Stimulated activated naive B cell treated with anti-CD40 and anti-IgM and Interleukin-4, amounts not matched to agents 10 μg/mL and 1 μg/mL and 100 μg/mL, for 72 hours (primary cell): ENCODE measurements at regions not wholly inside any gene's neighbourhood (a gene's known extent, or its start where the extent isn't known, plus 50 kb on each side); places are given as distances from the start of the nearest gene placed in this dataset.

Experiments
- ATAC-seq, 2 donors: fragments of 150-1000 bp; cut with Tn5 transposase; replicated peaks; 2 replicates each; pipeline ENCODE4 v1.10.0; 2021; ENCODE audit warnings: moderate library complexity in 1 of 2
- DNase-seq: peaks from one replicate; pipeline ENCODE4 v3.0.0; 2021
- H3K27ac Mint-ChIP-seq: one replicate; pipeline ENCODE4 v1.8.0; 2022; ENCODE audit warnings: mild to moderate bottlenecking, mixed read lengths
- H3K27me3 Mint-ChIP-seq, 2 donors: one replicate each; pipeline ENCODE4 v1.8.0; 2022; ENCODE audit warnings: mixed read lengths in 2 of 2
- H3K36me3 Mint-ChIP-seq, 2 donors: one replicate each; pipeline ENCODE4 v1.8.0; 2022; ENCODE audit warnings: mixed read lengths in 2 of 2, mild to moderate bottlenecking in 1 of 2
- H3K4me1 Mint-ChIP-seq, 2 donors: one replicate each; pipeline ENCODE4 v1.8.0; 2022; ENCODE audit warnings: mixed read lengths in 2 of 2, mild to moderate bottlenecking in 1 of 2
- H3K4me3 Mint-ChIP-seq, 2 donors: one replicate each; pipeline ENCODE4 v1.8.0; 2022; ENCODE audit warnings: mild to moderate bottlenecking in 2 of 2, mixed read lengths in 2 of 2, moderate library complexity in 1 of 2
- H3K9me3 Mint-ChIP-seq, 2 donors: one replicate each; pipeline ENCODE4 v1.8.0; 2022; ENCODE audit warnings: mixed read lengths in 2 of 2, mild to moderate bottlenecking in 1 of 2

DNA sequence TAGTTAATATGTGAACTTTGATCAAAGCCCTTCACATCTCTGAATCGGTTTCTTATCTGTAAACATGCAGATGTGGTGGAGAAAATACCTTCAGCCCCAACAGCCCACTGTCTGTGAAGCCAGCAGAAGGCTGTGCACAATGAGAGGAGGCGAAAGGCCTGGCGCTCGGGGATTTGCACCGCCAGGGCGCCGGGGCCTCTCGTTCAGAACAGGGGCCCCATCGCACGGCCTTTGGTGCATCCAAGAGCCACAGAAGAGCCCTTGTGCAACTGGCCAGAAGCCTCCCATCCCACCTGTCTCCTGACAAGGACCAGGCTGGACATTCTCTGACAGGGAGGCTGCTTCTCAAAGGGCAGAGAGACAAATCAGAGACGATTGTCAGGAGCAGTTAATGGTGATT lies 407.2 kb upstream of the MYT1L start:
- Mint-ChIP-seq H3K27ac (no peak overlapping the region), H3K4me3 (no peak overlapping the region), H3K36me3 (peaks cover 0 to 5% of the 10 kb centered on the region in 2 donors), H3K4me1 (no peaks in the 10 kb centered on the region), H3K9me3 (peaks cover 10 to 12% of the 10 kb centered on the region in 2 donors), H3K27me3 (peaks cover 7 to 20% of the 10 kb centered on the region in 2 donors)
- no peak for DNase-seq
- ATAC-seq, result no peak

DNA sequence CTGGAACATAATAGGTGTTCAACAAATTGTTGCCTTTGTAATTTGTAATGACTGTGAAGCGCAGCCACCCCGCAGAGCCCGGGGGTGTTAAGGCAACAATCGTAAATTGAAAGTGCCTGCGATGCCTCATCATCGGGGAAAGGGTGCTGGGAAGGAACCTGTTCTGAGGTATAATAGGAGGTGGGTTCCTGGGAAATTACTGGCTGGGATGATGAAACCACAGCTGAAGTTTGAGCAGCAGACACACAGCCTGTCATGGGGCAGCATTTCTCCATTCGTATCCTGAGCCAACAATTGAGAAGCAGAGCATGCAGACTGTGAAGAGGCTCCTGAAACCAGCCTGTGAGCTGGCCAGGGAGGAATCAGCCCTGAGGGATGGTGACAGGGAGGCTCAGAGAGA lies 404.0 kb upstream of the MYT1L start:
- DNase-seq (no peak), ATAC-seq (no peak)
- H3K9me3 Mint-ChIP-seq, result peaks cover 4 to 5% of the 10 kb centered on the region in 2 donors
- no peak overlapping the region for H3K27ac Mint-ChIP-seq
- no peak overlapping the region for H3K4me3 Mint-ChIP-seq
- H3K27me3 Mint-ChIP-seq, result peaks cover 7 to 15% of the 10 kb centered on the region in 2 donors
- peaks cover 0 to under 1% of the 10 kb centered on the region in 2 donors for H3K36me3 Mint-ChIP-seq
- H3K4me1 Mint-ChIP-seq, result no peaks in the 10 kb centered on the region

DNA sequence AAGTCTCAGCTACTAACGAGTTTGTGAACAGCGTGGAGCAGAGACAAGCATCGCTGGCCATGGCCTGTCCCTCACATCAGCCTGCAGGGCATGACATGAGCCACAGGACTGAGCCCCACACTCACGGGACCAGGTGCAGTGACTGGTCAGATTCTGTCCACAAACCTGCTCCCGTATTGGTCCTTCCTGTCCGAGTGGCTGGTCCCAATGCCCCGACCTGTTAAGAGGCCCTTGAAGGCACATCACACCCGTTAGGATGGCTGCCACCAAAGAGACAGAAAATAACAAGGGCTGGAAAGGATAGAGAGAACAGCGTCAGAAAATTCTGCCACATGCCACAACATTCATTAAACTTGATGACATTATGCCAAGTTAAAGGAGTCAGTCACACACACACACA lies 403.2 kb upstream of the MYT1L start:
- ATAC-seq, result peak in 1 of 2 donors; percentile 11

DNA sequence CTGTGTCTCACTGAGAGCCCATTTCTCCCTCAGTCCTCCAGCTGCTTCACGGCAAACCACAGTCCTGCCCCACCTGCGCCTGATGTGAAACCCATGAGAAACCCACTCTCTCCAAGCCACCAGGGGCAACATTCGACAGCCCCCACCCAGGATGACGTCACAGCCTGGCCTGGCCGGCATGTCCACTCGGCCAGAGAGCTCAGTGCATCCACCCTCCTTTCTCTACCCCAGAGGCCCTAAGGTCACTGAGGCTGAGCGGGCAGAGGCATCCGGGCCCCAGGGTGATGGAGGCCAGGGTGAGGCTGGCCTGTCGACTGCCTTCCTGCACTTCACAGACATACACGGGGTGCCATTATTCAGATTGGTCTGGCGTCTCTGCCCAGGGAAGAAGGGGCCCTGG lies 402.7 kb upstream of the MYT1L start:
- Mint-ChIP-seq H3K4me3 (no peak overlapping the region), H3K27me3 (peaks cover 7 to 11% of the 10 kb centered on the region in 2 donors), H3K36me3 (no peaks in the 10 kb centered on the region), H3K4me1 (no peaks in the 10 kb centered on the region), H3K9me3 (no peaks in the 10 kb centered on the region), H3K27ac (no peak overlapping the region)
- DNase-seq, result no peak
- ATAC-seq, result no peak

More for the DNA sequence above, 403.2 kb upstream of the MYT1L start:
- peaks cover 7 to 11% of the 10 kb centered on the region in 2 donors for H3K27me3 Mint-ChIP-seq
- no peaks in the 10 kb centered on the region for H3K4me1 Mint-ChIP-seq
- no peak for DNase-seq
- no peaks in the 10 kb centered on the region for H3K9me3 Mint-ChIP-seq
- no peak overlapping the region for H3K27ac Mint-ChIP-seq
- H3K36me3 Mint-ChIP-seq, result no peaks in the 10 kb centered on the region
- no peak overlapping the region for H3K4me3 Mint-ChIP-seq

DNA sequence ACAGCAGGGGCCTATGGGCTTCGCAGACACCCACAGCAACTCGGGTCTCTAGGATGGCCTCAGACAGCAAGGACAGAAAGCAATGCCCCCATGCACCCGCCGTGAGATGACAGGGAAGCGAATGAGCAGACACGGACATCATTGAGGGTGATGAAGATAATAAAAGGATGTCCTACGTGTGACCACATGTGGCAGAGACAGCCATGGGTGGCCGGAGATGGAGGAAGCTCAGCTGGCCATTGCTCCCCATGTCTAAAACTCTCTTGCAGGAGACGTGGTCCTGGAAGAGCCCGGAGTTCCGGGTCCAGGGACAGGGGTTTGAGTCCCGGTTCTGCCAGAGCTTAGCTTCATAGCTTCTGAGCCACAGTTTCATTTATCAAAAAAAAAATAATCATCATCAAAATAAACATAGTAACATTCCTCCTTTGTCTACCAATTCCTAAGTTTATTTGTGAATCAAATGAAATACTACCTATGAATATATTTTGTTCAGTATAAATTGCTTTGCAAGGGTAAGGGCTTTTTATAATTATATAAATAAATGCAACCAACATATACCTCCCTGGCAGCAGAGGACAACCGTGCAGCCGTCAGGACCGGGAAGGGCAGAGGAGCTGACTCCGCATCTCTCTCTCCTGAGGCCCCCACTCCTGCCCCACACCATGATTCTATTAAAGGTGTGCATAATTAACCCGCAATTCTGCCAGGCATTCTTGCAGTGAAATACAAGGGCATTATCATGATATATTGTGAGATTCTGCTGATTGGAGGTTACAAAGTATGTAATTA lies 401.4 kb upstream of the MYT1L start:
- H3K4me1 Mint-ChIP-seq, result no peaks in the 10 kb centered on the region
- no peak overlapping the region for H3K27ac Mint-ChIP-seq
- DNase-seq (no peak), ATAC-seq (no peak)
- peaks cover 7 to 18% of the 10 kb centered on the region in 2 donors for H3K27me3 Mint-ChIP-seq
- no peaks in the 10 kb centered on the region for H3K36me3 Mint-ChIP-seq
- H3K4me3 Mint-ChIP-seq, result no peak overlapping the region
- H3K9me3 Mint-ChIP-seq, result no peaks in the 10 kb centered on the region

DNA sequence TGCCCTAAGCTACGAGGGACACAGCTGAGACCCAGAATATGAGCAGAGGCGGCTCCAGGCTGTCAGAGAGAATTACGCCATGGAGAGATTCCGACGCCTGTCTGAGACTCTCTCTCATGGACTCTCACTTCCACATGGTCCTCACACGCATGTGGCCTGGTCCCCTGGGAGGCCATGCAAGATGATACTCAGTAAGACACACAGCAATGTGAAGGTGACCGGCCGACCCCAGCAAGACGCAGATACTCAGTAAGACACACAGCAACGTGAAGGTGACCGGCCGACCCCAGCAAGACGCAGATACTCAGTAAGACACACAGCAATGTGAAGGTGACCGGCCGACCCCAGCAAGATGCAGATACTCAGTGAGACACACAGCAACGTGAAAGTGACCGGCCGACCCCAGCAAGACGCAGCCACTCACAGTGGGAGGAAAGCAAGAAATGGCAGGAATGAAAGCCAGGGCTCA lies 400.8 kb upstream of the MYT1L start:
- H3K9me3 Mint-ChIP-seq, result no peaks in the 10 kb centered on the region
- H3K27ac Mint-ChIP-seq, result no peak overlapping the region
- H3K4me3 Mint-ChIP-seq, result no peak overlapping the region
- H3K27me3 Mint-ChIP-seq, result peaks cover 7 to 18% of the 10 kb centered on the region in 2 donors
- H3K4me1 Mint-ChIP-seq, result no peaks in the 10 kb centered on the region
- ATAC-seq, result no peak
- no peak for DNase-seq
- H3K36me3 Mint-ChIP-seq, result no peaks in the 10 kb centered on the region

DNA sequence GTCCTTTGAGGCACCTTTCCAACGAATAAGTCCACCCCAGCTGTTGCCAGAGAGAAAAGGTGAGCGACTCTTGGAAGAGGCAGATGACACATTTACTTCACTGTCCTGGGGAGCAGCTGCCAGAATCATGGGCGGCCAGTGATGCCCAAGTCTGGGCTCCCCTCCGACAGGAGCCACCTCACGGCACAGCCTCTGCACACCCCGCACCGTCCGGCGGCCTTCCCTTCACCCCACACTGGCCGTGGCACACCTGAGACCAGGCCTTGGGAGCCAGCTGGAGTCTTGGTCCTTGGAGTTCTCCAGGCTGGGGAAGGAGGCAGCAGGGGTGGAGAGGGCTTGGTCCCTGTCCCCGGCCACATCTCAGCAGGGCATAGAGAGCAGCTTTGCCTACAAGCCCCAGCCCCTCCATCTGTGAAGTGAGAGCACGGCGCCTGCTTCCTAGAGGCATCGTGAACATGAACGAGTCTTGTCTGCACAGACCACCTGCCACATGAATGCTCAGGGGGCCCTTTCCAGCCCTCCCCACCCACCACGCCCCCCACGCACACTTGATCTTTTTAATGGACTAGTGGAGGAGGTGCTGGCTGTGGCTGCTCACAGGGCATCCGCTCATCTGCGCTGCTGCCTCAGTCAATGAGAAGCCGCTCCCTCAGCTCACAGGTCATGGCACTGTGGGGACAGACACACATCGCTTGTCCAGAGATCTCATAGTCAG lies 400.2 kb upstream of the MYT1L start:
- no peaks in the 10 kb centered on the region for H3K4me1 Mint-ChIP-seq
- DNase-seq (no peak), ATAC-seq (no peak)
- no peaks in the 10 kb centered on the region for H3K36me3 Mint-ChIP-seq
- peaks cover 7 to 18% of the 10 kb centered on the region in 2 donors for H3K27me3 Mint-ChIP-seq
- H3K27ac Mint-ChIP-seq, result no peak overlapping the region
- no peak overlapping the region for H3K4me3 Mint-ChIP-seq
- H3K9me3 Mint-ChIP-seq, result no peaks in the 10 kb centered on the region

DNA sequence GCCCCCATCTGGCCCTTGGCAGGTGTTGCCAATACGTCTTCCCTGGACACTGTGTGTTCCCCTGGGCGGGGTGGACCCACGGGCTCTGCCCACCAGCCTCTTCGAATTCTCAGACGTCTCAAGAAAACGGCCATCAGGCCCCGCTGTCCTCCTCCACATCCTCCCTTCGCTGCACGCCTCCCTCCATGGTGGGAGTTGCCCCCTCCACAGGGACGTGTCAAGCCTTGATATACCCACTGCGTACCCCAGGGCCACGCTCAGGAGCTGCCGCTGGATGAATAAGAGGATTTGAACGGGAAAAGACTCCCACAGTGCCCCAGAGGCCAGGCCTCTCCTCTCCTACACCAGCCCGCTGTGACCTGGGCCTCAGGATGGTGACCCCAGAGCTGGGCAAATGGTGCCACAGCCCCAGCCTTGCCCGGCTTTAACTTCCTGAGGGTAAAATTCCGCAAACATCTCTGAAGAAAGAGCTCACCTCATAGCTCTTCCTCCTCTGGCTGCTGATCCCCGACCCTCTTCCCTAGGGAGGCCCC lies 399.3 kb upstream of the MYT1L start:
- Mint-ChIP-seq H3K4me1 (no peaks in the 10 kb centered on the region), H3K36me3 (no peaks in the 10 kb centered on the region), H3K27me3 (peaks cover 4 to 14% of the 10 kb centered on the region in 2 donors), H3K9me3 (no peaks in the 10 kb centered on the region), H3K4me3 (no peak overlapping the region), H3K27ac (no peak overlapping the region)
- DNase-seq, result no peak
- no peak for ATAC-seq

DNA sequence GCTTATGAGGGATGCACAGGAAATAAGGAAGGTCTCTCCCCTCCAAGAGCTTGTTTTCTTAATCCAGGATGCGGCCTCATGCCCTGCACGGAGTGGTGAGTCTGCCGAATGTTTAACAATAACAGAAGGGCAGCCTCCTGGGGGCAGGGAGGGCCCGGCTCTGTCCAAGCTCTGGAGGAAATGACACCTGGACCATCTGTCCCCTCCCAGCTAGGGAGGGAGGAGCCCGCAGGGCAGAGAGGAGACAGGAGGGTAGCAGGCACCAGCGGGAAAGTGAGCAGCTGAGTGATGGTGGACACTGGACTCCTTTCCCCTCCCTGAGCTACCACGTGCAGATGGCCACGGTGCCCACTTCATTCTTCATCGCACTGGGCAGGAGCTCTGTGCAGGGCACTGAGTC lies 398.2 kb upstream of the MYT1L start:
- H3K27ac Mint-ChIP-seq, result no peak overlapping the region
- no peak for ATAC-seq
- peaks cover 0 to 6% of the 10 kb centered on the region in 2 donors for H3K27me3 Mint-ChIP-seq
- no peak for DNase-seq
- no peaks in the 10 kb centered on the region for H3K9me3 Mint-ChIP-seq
- H3K36me3 Mint-ChIP-seq, result no peaks in the 10 kb centered on the region
- no peaks in the 10 kb centered on the region for H3K4me1 Mint-ChIP-seq
- no peak overlapping the region for H3K4me3 Mint-ChIP-seq

DNA sequence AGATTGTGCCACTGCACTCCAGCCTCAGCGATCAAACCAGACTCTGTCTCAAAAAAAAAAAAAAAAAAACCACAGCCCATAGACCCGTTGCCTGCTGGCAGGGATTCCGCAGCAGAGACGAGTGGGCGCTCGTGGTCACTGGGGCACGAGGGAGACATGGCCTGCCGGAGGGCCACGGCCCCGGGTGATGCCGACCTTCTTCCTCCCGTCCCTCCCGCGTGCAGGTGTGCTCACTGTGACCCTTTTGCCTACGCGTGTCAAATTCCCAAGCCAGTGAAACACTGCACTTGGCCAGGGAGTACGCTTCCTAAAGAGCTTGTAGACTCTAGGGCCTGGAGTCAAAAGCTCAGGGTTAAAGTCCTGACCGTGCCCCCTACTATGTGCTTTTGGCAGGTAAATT lies 397.6 kb upstream of the MYT1L start:
- no peak overlapping the region for H3K27ac Mint-ChIP-seq
- H3K9me3 Mint-ChIP-seq, result no peaks in the 10 kb centered on the region
- peaks cover 0 to 6% of the 10 kb centered on the region in 2 donors for H3K27me3 Mint-ChIP-seq
- no peak overlapping the region for H3K4me3 Mint-ChIP-seq
- H3K36me3 Mint-ChIP-seq, result no peaks in the 10 kb centered on the region
- no peaks in the 10 kb centered on the region for H3K4me1 Mint-ChIP-seq
- ATAC-seq (no peak), DNase-seq (no peak)

DNA sequence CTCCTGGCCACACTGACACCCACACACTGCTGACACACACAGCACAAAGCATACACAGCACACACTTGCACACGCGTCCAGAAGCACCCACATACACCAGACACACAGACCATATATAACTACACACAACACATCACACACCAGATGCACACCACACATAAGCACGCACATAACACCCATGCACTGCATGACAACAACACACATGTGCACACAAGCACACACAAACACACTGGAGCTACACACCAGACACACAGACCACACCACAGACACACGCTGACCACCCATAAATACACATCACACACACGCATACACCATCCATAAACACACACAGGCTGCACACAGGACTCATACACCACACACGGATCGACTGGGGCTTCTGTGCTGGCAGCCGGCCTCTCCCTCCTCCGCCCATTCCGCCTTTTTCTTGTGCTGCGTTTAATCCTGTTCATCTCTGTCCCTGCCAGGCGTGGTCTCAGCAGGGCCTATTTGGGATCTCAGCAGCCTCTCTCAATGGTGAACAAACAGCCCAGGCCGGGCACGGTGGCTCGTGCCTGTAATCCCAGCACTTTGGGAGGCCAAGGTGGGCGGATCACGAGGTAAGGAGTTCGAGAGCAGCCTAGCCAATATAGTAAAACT lies 396.9 kb upstream of the MYT1L start:
- H3K4me1 Mint-ChIP-seq, result no peaks in the 10 kb centered on the region
- H3K27ac Mint-ChIP-seq, result no peak overlapping the region
- no peaks in the 10 kb centered on the region for H3K36me3 Mint-ChIP-seq
- DNase-seq, result no peak
- no peaks in the 10 kb centered on the region for H3K9me3 Mint-ChIP-seq
- no peak for ATAC-seq
- H3K4me3 Mint-ChIP-seq, result no peak overlapping the region
- H3K27me3 Mint-ChIP-seq, result peaks cover 0 to 6% of the 10 kb centered on the region in 2 donors

DNA sequence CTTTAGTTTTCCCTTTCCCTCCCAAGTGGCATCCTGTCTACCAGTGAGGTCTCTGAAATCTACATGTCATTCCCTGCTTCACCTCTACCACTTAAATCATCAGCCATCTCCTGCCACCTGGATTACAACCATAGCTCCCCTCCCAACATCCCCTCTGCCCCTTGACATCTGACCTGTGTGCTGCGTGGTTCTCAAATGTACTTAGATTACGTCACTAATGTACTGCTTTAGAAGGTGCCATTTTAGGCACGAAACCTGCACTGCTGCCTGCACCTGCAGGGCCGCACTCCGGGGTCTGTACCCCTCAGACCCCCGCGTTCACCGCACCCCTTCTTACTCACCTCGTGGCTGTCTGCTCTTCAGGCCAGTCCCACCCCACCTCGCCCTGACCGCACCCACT lies 395.1 kb upstream of the MYT1L start:
- DNase-seq (no peak), ATAC-seq (no peak)
- peaks cover 0 to 6% of the 10 kb centered on the region in 2 donors for H3K27me3 Mint-ChIP-seq
- H3K27ac Mint-ChIP-seq, result no peak overlapping the region
- H3K4me3 Mint-ChIP-seq, result no peak overlapping the region
- H3K36me3 Mint-ChIP-seq, result no peaks in the 10 kb centered on the region
- H3K4me1 Mint-ChIP-seq, result no peaks in the 10 kb centered on the region
- no peaks in the 10 kb centered on the region for H3K9me3 Mint-ChIP-seq

DNA sequence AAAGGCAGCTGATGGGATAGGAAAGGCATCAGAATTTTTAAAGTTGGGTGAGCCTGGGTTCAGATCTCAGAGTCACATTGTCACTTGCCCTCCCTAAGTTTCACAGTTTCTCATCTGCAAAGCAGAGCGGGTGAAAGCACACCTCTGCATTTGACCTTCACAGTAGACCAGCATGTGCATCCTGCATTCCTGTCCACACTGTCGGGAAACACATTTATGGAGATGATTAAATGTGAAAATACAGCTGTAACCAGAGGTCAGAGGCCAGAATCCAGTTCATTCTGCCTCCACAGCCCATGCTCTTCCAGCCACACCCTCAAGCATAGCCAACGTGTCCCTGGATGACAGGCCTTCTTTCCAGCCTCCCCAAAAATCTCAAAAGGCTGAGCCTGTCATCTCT lies 392.0 kb upstream of the MYT1L start:
- Mint-ChIP-seq H3K4me3 (no peak overlapping the region), H3K4me1 (no peaks in the 10 kb centered on the region), H3K27me3 (peaks cover 0 to 5% of the 10 kb centered on the region in 2 donors), H3K9me3 (no peaks in the 10 kb centered on the region), H3K36me3 (no peaks in the 10 kb centered on the region), H3K27ac (no peak overlapping the region)
- no peak for ATAC-seq
- DNase-seq, result no peak

DNA sequence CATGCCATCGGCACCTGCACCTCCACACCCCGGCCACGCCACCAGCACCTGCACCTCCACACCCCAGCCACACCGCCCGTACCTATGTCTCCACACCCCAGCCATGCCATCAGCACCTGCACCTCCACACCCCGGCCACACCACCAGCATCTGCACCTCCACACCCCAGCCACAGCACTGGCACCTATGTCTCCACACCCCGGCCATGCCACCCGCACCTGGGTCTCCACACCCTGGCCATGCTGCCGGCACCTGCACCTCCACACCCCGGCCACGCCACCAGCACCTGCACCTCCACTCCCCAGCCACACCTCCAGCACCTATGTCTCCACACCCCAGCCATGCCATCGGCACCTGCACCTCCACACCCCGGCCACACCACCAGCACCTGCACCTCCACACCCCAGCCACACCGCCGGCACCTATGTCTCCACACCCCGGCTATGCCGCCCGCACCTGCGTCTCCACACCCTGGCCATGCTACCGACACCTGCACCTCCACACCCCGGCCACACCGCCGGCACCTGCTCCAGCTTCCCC lies 390.3 kb upstream of the MYT1L start:
- Mint-ChIP-seq H3K27ac (no peak overlapping the region), H3K9me3 (no peaks in the 10 kb centered on the region), H3K4me1 (no peaks in the 10 kb centered on the region), H3K4me3 (no peak overlapping the region), H3K27me3 (no peaks in the 10 kb centered on the region), H3K36me3 (no peaks in the 10 kb centered on the region)
- DNase-seq (no peak), ATAC-seq (no peak)
